ENCODE measurements at regions not wholly inside any gene's neighbourhood (a gene's known extent, or its start where the extent isn't known, plus 50 kb on each side); places are given as distances from the start of the nearest gene placed in this dataset.

GRCh38 chr5:88396751-88397281, 128.2 kb upstream of the TMEM161B start:
- intact Hi-C loops (cut with DNase I): no loop called here
- Histone ChIP-seq H3K27ac (no peak overlapping the region), H3K36me3 (no peaks in the 10 kb centered on the region), H3K4me3 (no peak overlapping the region), H3K9me3 (no peaks in the 10 kb centered on the region), H3K27me3 (no peaks in the 10 kb centered on the region), H3K4me1 (no peaks in the 10 kb centered on the region)
- DNase-seq (no peak), FAIRE-seq (no peak), ATAC-seq (no peak)
- no peak for TF ChIP-seq CTCF (IDR thresholded peaks at IDR 0.05)
- WGBS, 2 donors: 31 to 35% methylated on average over 7 of the region's 7 CpGs

- no peaks in the 10 kb centered on the region for H3K36me3 ChIP-seq
- intact Hi-C loops (cut with DNase I): no loop called here
- no peak for FAIRE-seq
These were observed 127.4 kb upstream of the TMEM161B start for GRCh38 chr5:88396000-88396535.

GRCh38 chr5:88395264-88395663, 126.6 kb upstream of the TMEM161B start:
- no peak overlapping the region for H3K4me3 ChIP-seq
- intact Hi-C loops (cut with DNase I): no loop called here
- no peaks in the 10 kb centered on the region for H3K27me3 ChIP-seq
- no peaks in the 10 kb centered on the region for H3K9me3 ChIP-seq
- no peak for TF ChIP-seq CTCF (IDR thresholded peaks at IDR 0.05)
- H3K27ac ChIP-seq: no peak overlapping the region
- no peak for FAIRE-seq
- no peaks in the 10 kb centered on the region for H3K36me3 ChIP-seq
- no peak for ATAC-seq
- DNase-seq: no peak
- WGBS, 2 donors: 40 to 58% methylated on average over 4 of the region's 4 CpGs
- no peaks in the 10 kb centered on the region for H3K4me1 ChIP-seq

More at GRCh38 chr5:88396000-88396535, 127.4 kb upstream of the TMEM161B start:
- Histone ChIP-seq H3K27ac (no peak overlapping the region), H3K9me3 (no peaks in the 10 kb centered on the region), H3K27me3 (no peaks in the 10 kb centered on the region), H3K4me1 (no peaks in the 10 kb centered on the region), H3K4me3 (no peak overlapping the region)
- WGBS, 2 donors: 59 to 60% methylated on average over 2 of the region's 2 CpGs
- DNase-seq (no peak), ATAC-seq (no peak)
- TF ChIP-seq CTCF (IDR thresholded peaks at IDR 0.05): no peak

GRCh38 chr5:88394536-88395175, 126.0 kb upstream of the TMEM161B start:
- Histone ChIP-seq H3K36me3 (no peaks in the 10 kb centered on the region), H3K27me3 (no peaks in the 10 kb centered on the region), H3K4me1 (no peaks in the 10 kb centered on the region), H3K27ac (no peak overlapping the region), H3K4me3 (no peak overlapping the region), H3K9me3 (no peaks in the 10 kb centered on the region)
- TF ChIP-seq CTCF (IDR thresholded peaks at IDR 0.05): no peak
- intact Hi-C loops (cut with DNase I): no loop called here
- WGBS, 2 donors: 30 to 32% methylated on average over 8 of the region's 8 CpGs
- FAIRE-seq: no peak
- no peak for ATAC-seq
- no peak for DNase-seq

All from pancreas (tissue), 10 donors.